ENCODE measurements at regions not wholly inside any gene's neighbourhood (a gene's known extent, or its start where the extent isn't known, plus 50 kb on each side); places are given as distances from the start of the nearest gene placed in this dataset.

GRCh38 chr13:50213526-50213925 is 198.3 kb downstream of the KCNRG start:
- TF ChIP-seq CTCF (IDR thresholded peaks at IDR 0.05) (no peak), POLR2A (IDR thresholded peaks at IDR 0.05) (no peak)
